ENCODE measurements at regions not wholly inside any gene's neighbourhood (a gene's known extent, or its start where the extent isn't known, plus 50 kb on each side); places are given as distances from the start of the nearest gene placed in this dataset.
"Not testable (repeated sequence)": the region's sequence is repeated elsewhere in the genome, so short reads cannot be mapped to it uniquely, and the experiment has no call there.

- Histone ChIP-seq H3K4me3 (ENCODE audit: control insufficient read depth in 1 of 7, extremely low read depth in 1 of 7, insufficient read depth in 4 of 7, low read depth in 2 of 7, low read length in 6 of 7) (no peak overlapping the region), H3K36me3 (ENCODE audit: control insufficient read depth in 4 of 4, insufficient read depth in 4 of 4, low read length in 3 of 4) (no peaks in the 10 kb centered on the region), H3K4me1 (ENCODE audit: control extremely low read depth in 1 of 4, control insufficient read depth in 4 of 4, insufficient read depth in 4 of 4, low read length in 3 of 4) (peaks cover 0 to 12% (median 0%) of the 10 kb centered on the region in 4 experiments), H3K27ac (ENCODE audit: insufficient read depth in 1 of 2, low read depth in 1 of 2, low read length in 2 of 2, poor library complexity in 1 of 2, severe bottlenecking in 2 of 2) (no peak overlapping the region), H3K9me3 (ENCODE audit: control extremely low read depth in 1 of 5, control insufficient read depth in 4 of 5, insufficient read depth in 2 of 5, low read depth in 1 of 5, low read length in 4 of 5) (peaks cover 0 to 17% (median 7%) of the 10 kb centered on the region in 5 experiments), H3K27me3 (replicated peaks in 2 of 5; ENCODE audit: control insufficient read depth in 4 of 5, insufficient read depth in 5 of 5, low read length in 4 of 5) (peaks cover 0 to 2% (median 0%) of the 10 kb centered on the region in 5 experiments)
- no peak for DNase-seq
- 97% methylated on average over 5 of the region's 5 CpGs for WGBS (ENCODE audit: insufficient coverage)
- CTCF ChIA-PET: interaction anchor here (1.6 kb wide), 1 partner anchor 13 kb away, joined by 3 read pairs; no protein-coding TSS in a partner anchor
- POLR2A ChIA-PET: no interaction called here
Observed at GRCh38 chr14:104406831-104407230, 172.7 kb upstream of the C14orf180 start.

GRCh38 chr14:104416383-104416782, 163.2 kb upstream of the C14orf180 start:
- POLR2A ChIA-PET: no interaction called here
- no peak for DNase-seq

GRCh38 chr14:104419865-104420505, 159.6 kb upstream of the C14orf180 start:
- 100% methylated on average over 5 of the region's 6 CpGs for WGBS (ENCODE audit: insufficient coverage)
- Histone ChIP-seq H3K27ac (ENCODE audit: insufficient read depth in 1 of 2, low read depth in 1 of 2, low read length in 2 of 2, poor library complexity in 1 of 2, severe bottlenecking in 2 of 2) (no peak overlapping the region), H3K4me1 (ENCODE audit: control extremely low read depth in 1 of 4, control insufficient read depth in 4 of 4, insufficient read depth in 4 of 4, low read length in 3 of 4) (peaks cover 0 to 3% (median 0%) of the 10 kb centered on the region in 4 experiments), H3K27me3 (replicated peaks in 2 of 5; ENCODE audit: control insufficient read depth in 4 of 5, insufficient read depth in 5 of 5, low read length in 4 of 5) (peaks cover 0 to 2% (median 0%) of the 10 kb centered on the region in 5 experiments), H3K4me3 (ENCODE audit: control insufficient read depth in 1 of 7, extremely low read depth in 1 of 7, insufficient read depth in 4 of 7, low read depth in 2 of 7, low read length in 6 of 7) (no peak overlapping the region), H3K36me3 (ENCODE audit: control insufficient read depth in 4 of 4, insufficient read depth in 4 of 4, low read length in 3 of 4) (no peaks in the 10 kb centered on the region), H3K9me3 (ENCODE audit: control extremely low read depth in 1 of 5, control insufficient read depth in 4 of 5, insufficient read depth in 2 of 5, low read depth in 1 of 5, low read length in 4 of 5) (no peaks in the 10 kb centered on the region)
- CTCF ChIA-PET: no interaction called here
- DNase-seq: no peak
- POLR2A ChIA-PET: no interaction called here

More at GRCh38 chr14:104416383-104416782, 163.2 kb upstream of the C14orf180 start:
- no CpG with 5 or more reads among the region's 1 CpG for WGBS (ENCODE audit: insufficient coverage)
- H3K4me1 ChIP-seq (ENCODE audit: control extremely low read depth in 1 of 4, control insufficient read depth in 4 of 4, insufficient read depth in 4 of 4, low read length in 3 of 4): no peaks in the 10 kb centered on the region
- no peak overlapping the region for H3K4me3 ChIP-seq (ENCODE audit: control insufficient read depth in 1 of 7, extremely low read depth in 1 of 7, insufficient read depth in 4 of 7, low read depth in 2 of 7, low read length in 6 of 7)
- H3K9me3 ChIP-seq (ENCODE audit: control extremely low read depth in 1 of 5, control insufficient read depth in 4 of 5, insufficient read depth in 2 of 5, low read depth in 1 of 5, low read length in 4 of 5): no peaks in the 10 kb centered on the region
- H3K36me3 ChIP-seq (ENCODE audit: control insufficient read depth in 4 of 4, insufficient read depth in 4 of 4, low read length in 3 of 4): no peaks in the 10 kb centered on the region
- H3K27me3 ChIP-seq (replicated peaks in 2 of 5; ENCODE audit: control insufficient read depth in 4 of 5, insufficient read depth in 5 of 5, low read length in 4 of 5): peaks cover 0 to 2% (median 0%) of the 10 kb centered on the region in 5 experiments
- no peak overlapping the region for H3K27ac ChIP-seq (ENCODE audit: insufficient read depth in 1 of 2, low read depth in 1 of 2, low read length in 2 of 2, poor library complexity in 1 of 2, severe bottlenecking in 2 of 2)
- CTCF ChIA-PET: no interaction called here

GRCh38 chr14:104420523-104420922, 159.0 kb upstream of the C14orf180 start:
- H3K27ac ChIP-seq (ENCODE audit: insufficient read depth in 1 of 2, low read depth in 1 of 2, low read length in 2 of 2, poor library complexity in 1 of 2, severe bottlenecking in 2 of 2); CTCF ChIA-PET; H3K4me1 ChIP-seq (ENCODE audit: control extremely low read depth in 1 of 4, control insufficient read depth in 4 of 4, insufficient read depth in 4 of 4, low read length in 3 of 4); H3K9me3 ChIP-seq (ENCODE audit: control extremely low read depth in 1 of 5, control insufficient read depth in 4 of 5, insufficient read depth in 2 of 5, low read depth in 1 of 5, low read length in 4 of 5); H3K4me3 ChIP-seq (ENCODE audit: control insufficient read depth in 1 of 7, extremely low read depth in 1 of 7, insufficient read depth in 4 of 7, low read depth in 2 of 7, low read length in 6 of 7); POLR2A ChIA-PET; H3K36me3 ChIP-seq (ENCODE audit: control insufficient read depth in 4 of 4, insufficient read depth in 4 of 4, low read length in 3 of 4); DNase-seq; H3K27me3 ChIP-seq (replicated peaks in 2 of 5; ENCODE audit: control insufficient read depth in 4 of 5, insufficient read depth in 5 of 5, low read length in 4 of 5): not testable (repeated sequence)
- WGBS (ENCODE audit: insufficient coverage): 100% methylated on average over 1 of the region's 3 CpGs

GRCh38 chr14:104420990-104421389, 158.6 kb upstream of the C14orf180 start:
- H3K27me3 ChIP-seq (replicated peaks in 2 of 5; ENCODE audit: control insufficient read depth in 4 of 5, insufficient read depth in 5 of 5, low read length in 4 of 5): peaks cover 0 to 2% (median 0%) of the 10 kb centered on the region in 5 experiments
- H3K36me3 ChIP-seq (ENCODE audit: control insufficient read depth in 4 of 4, insufficient read depth in 4 of 4, low read length in 3 of 4): no peaks in the 10 kb centered on the region
- no peak overlapping the region for H3K4me3 ChIP-seq (ENCODE audit: control insufficient read depth in 1 of 7, extremely low read depth in 1 of 7, insufficient read depth in 4 of 7, low read depth in 2 of 7, low read length in 6 of 7)
- H3K27ac ChIP-seq (ENCODE audit: insufficient read depth in 1 of 2, low read depth in 1 of 2, low read length in 2 of 2, poor library complexity in 1 of 2, severe bottlenecking in 2 of 2): no peak overlapping the region
- H3K9me3 ChIP-seq (ENCODE audit: control extremely low read depth in 1 of 5, control insufficient read depth in 4 of 5, insufficient read depth in 2 of 5, low read depth in 1 of 5, low read length in 4 of 5): no peaks in the 10 kb centered on the region
- WGBS (ENCODE audit: insufficient coverage): 97% methylated on average over 11 of the region's 13 CpGs
- CTCF ChIA-PET: no interaction called here
- peaks cover 0 to 3% (median 0%) of the 10 kb centered on the region in 4 experiments for H3K4me1 ChIP-seq (ENCODE audit: control extremely low read depth in 1 of 4, control insufficient read depth in 4 of 4, insufficient read depth in 4 of 4, low read length in 3 of 4)
- POLR2A ChIA-PET: no interaction called here
- DNase-seq: no peak

- 96% methylated on average over 2 of the region's 4 CpGs for WGBS (ENCODE audit: insufficient coverage)
- ChIA-PET POLR2A (no interaction called here), CTCF (no interaction called here)
- Histone ChIP-seq H3K27ac (ENCODE audit: insufficient read depth in 1 of 2, low read depth in 1 of 2, low read length in 2 of 2, poor library complexity in 1 of 2, severe bottlenecking in 2 of 2) (no peak overlapping the region), H3K4me3 (ENCODE audit: control insufficient read depth in 1 of 7, extremely low read depth in 1 of 7, insufficient read depth in 4 of 7, low read depth in 2 of 7, low read length in 6 of 7) (no peak overlapping the region), H3K27me3 (replicated peaks in 2 of 5; ENCODE audit: control insufficient read depth in 4 of 5, insufficient read depth in 5 of 5, low read length in 4 of 5) (peaks cover 0 to 2% (median 0%) of the 10 kb centered on the region in 5 experiments), H3K9me3 (ENCODE audit: control extremely low read depth in 1 of 5, control insufficient read depth in 4 of 5, insufficient read depth in 2 of 5, low read depth in 1 of 5, low read length in 4 of 5) (no peaks in the 10 kb centered on the region), H3K36me3 (ENCODE audit: control insufficient read depth in 4 of 4, insufficient read depth in 4 of 4, low read length in 3 of 4) (no peaks in the 10 kb centered on the region), H3K4me1 (ENCODE audit: control extremely low read depth in 1 of 4, control insufficient read depth in 4 of 4, insufficient read depth in 4 of 4, low read length in 3 of 4) (peaks cover 0 to 3% (median 0%) of the 10 kb centered on the region in 4 experiments)
- DNase-seq: no peak
Observed at GRCh38 chr14:104421401-104421821, 158.2 kb upstream of the C14orf180 start.

DNA sequence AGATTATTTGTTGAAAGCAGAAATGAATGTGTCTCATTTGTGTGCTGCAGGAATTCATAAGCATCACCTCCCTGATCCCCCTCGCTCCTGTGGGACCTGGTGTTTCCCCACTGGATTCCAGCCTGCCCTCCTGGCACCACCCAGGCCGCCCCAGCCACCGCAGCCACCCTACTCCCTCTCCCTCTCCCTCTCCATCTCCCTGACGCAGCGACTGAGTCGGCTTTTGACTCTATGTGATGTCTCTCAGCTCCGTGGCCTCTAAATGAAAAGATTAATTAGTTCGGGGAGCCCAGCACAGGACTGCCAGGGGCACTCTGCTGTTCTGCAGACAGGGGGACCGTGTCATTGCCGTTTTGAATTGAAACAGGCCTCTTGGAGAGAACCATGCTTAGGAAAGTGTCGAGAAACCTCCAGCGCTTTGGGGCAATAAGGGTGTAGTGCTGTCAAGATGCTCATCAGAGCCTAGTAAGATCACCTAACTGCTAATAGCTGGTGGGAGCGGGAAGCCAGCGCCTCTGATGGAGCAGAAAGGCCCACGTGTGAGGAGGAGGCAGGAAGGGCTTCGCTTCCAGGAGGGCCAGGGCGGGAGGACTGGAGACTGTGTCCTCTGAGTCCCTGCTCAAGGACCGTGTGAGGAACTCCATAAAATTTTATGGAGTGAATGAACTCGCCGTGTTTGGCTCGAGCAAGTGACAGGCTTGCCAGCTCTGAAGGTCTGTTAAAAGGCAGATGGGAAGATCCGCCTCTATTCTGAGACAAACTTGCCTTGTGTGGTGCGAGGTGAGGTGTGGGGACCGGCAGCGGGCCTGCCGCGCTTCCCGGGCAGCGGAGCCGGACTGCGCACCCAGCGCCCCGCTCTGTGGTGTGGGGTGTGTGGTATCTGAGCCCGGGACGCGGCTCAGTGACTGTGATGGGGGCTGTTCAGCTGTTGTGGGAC, 157.4 kb upstream of the C14orf180 start:
- Histone ChIP-seq H3K9me3 (ENCODE audit: control extremely low read depth in 1 of 5, control insufficient read depth in 4 of 5, insufficient read depth in 2 of 5, low read depth in 1 of 5, low read length in 4 of 5) (no peaks in the 10 kb centered on the region), H3K36me3 (ENCODE audit: control insufficient read depth in 4 of 4, insufficient read depth in 4 of 4, low read length in 3 of 4) (no peaks in the 10 kb centered on the region), H3K27ac (ENCODE audit: insufficient read depth in 1 of 2, low read depth in 1 of 2, low read length in 2 of 2, poor library complexity in 1 of 2, severe bottlenecking in 2 of 2) (no peak overlapping the region), H3K27me3 (replicated peaks in 2 of 5; ENCODE audit: control insufficient read depth in 4 of 5, insufficient read depth in 5 of 5, low read length in 4 of 5) (peaks cover 0 to 2% (median 0%) of the 10 kb centered on the region in 5 experiments), H3K4me1 (ENCODE audit: control extremely low read depth in 1 of 4, control insufficient read depth in 4 of 4, insufficient read depth in 4 of 4, low read length in 3 of 4) (peaks cover 0 to 3% (median 0%) of the 10 kb centered on the region in 4 experiments), H3K4me3 (ENCODE audit: control insufficient read depth in 1 of 7, extremely low read depth in 1 of 7, insufficient read depth in 4 of 7, low read depth in 2 of 7, low read length in 6 of 7) (no peak overlapping the region)
- CTCF ChIA-PET: no interaction called here
- 89% methylated on average over 22 of the region's 36 CpGs for WGBS (ENCODE audit: insufficient coverage)
- DNase-seq: no peak
- POLR2A ChIA-PET: interaction anchor here (0.6 kb wide), 1 partner anchor 157 kb away, joined by 3 read pairs; no protein-coding TSS in a partner anchor
